HTR-8/SVneo (cell line): ENCODE measurements at regions not wholly inside any gene's neighbourhood (a gene's known extent, or its start where the extent isn't known, plus 50 kb on each side); places are given as distances from the start of the nearest gene placed in this dataset.
"Not testable (repeated sequence)": the region's sequence is repeated elsewhere in the genome, so short reads cannot be mapped to it uniquely, and the experiment has no call there.

Source experiments
- DNase-seq: peaks from one replicate; pipeline ENCODE4 v3.0.0; 2011; ENCODE audit warnings: low spot score, mixed read lengths; ENCODE audit not compliant: insufficient read length
- FAIRE-seq: peaks from 2 replicates; lab custom pipeline; 2011; peaks lifted over from hg19 to GRCh38; lab: Jason Lieb, UNC

- DNase-seq (no peak), FAIRE-seq (peak; percentile 26)
Measured at GRCh38 chr5:9775339-9775738, 145.2 kb upstream of the TAS2R1 start.

GRCh38 chr5:9774472-9775079 lies 144.4 kb upstream of the TAS2R1 start:
- peak; percentile 63 for FAIRE-seq
- no peak for DNase-seq

- DNase-seq (no peak), FAIRE-seq (no peak)
Measured at GRCh38 chr5:9771079-9771478, 140.9 kb upstream of the TAS2R1 start.

GRCh38 chr5:9766581-9766980 lies 136.4 kb upstream of the TAS2R1 start:
- DNase-seq = no peak
- peak; percentile 54 for FAIRE-seq

GRCh38 chr5:9765419-9766140 lies 135.4 kb upstream of the TAS2R1 start:
- FAIRE-seq (no peak), DNase-seq (no peak)

GRCh38 chr5:9761706-9762105 lies 131.6 kb upstream of the TAS2R1 start:
- no peak for DNase-seq
- FAIRE-seq = peak; percentile 23

- DNase-seq, FAIRE-seq: not testable (repeated sequence)
Measured at GRCh38 chr5:9752670-9753069, 122.5 kb upstream of the TAS2R1 start.

- DNase-seq = no peak
- no peak for FAIRE-seq
Measured at GRCh38 chr5:9743507-9743906, 113.4 kb upstream of the TAS2R1 start.

GRCh38 chr5:9742848-9743247 lies 112.7 kb upstream of the TAS2R1 start:
- FAIRE-seq (no peak), DNase-seq (no peak)

- FAIRE-seq (no peak), DNase-seq (no peak)
Measured at GRCh38 chr5:9739135-9739534, 109.0 kb upstream of the TAS2R1 start.

GRCh38 chr5:9737265-9737664 lies 107.1 kb upstream of the TAS2R1 start:
- no peak for DNase-seq
- no peak for FAIRE-seq

- no peak for FAIRE-seq
- no peak for DNase-seq
Measured at GRCh38 chr5:9733486-9733885, 103.3 kb upstream of the TAS2R1 start.

GRCh38 chr5:9731159-9731558 lies 101.0 kb upstream of the TAS2R1 start:
- no peak for FAIRE-seq
- no peak for DNase-seq

- FAIRE-seq (no peak), DNase-seq (no peak)
Measured at GRCh38 chr5:9728261-9728660, 98.1 kb upstream of the TAS2R1 start.

- FAIRE-seq = no peak
- no peak for DNase-seq
Measured at GRCh38 chr5:9726931-9727330, 96.8 kb upstream of the TAS2R1 start.

GRCh38 chr5:9725265-9725664 lies 95.1 kb upstream of the TAS2R1 start:
- not testable (repeated sequence) for DNase-seq, FAIRE-seq

GRCh38 chr5:9724707-9725106 lies 94.6 kb upstream of the TAS2R1 start:
- no peak for DNase-seq
- no peak for FAIRE-seq

GRCh38 chr5:9722601-9723180 lies 92.5 kb upstream of the TAS2R1 start:
- no peak for FAIRE-seq
- no peak for DNase-seq

GRCh38 chr5:9721161-9721560 lies 91.0 kb upstream of the TAS2R1 start:
- FAIRE-seq (no peak), DNase-seq (no peak)

GRCh38 chr5:9720361-9720760 lies 90.2 kb upstream of the TAS2R1 start:
- FAIRE-seq (peak; percentile 82), DNase-seq (no peak)

GRCh38 chr5:9716838-9717281 lies 86.7 kb upstream of the TAS2R1 start:
- FAIRE-seq (no peak), DNase-seq (peak; percentile 55)
